Vagina (tissue), 2 donors: ENCODE measurements at regions not wholly inside any gene's neighbourhood (a gene's known extent, or its start where the extent isn't known, plus 50 kb on each side); places are given as distances from the start of the nearest gene placed in this dataset.

Source experiments
- POLR2A ChIP-seq, 2 donors: fragments of 450-650 bp; IDR thresholded peaks; one replicate each; pipeline ENCODE4 v1.6.1; 2017; ENCODE audit warnings: antibody characterized with exemption in 2 of 2, mild to moderate bottlenecking in 2 of 2, moderate library complexity in 2 of 2
- TF ChIP-seq, protein P1 (sequence below), 3 experiments: fragments of 450-650 bp in 2 of 3; fragments of 200-600 bp in 1 of 3; sonication (generic) in 1 of 3; IDR thresholded peaks; one replicate each; pipeline ENCODE4 v1.5.1; 2017 to 2019; ENCODE audit warnings: antibody characterized with exemption in 3 of 3, mild to moderate bottlenecking in 2 of 3, moderate library complexity in 2 of 3

DNA sequence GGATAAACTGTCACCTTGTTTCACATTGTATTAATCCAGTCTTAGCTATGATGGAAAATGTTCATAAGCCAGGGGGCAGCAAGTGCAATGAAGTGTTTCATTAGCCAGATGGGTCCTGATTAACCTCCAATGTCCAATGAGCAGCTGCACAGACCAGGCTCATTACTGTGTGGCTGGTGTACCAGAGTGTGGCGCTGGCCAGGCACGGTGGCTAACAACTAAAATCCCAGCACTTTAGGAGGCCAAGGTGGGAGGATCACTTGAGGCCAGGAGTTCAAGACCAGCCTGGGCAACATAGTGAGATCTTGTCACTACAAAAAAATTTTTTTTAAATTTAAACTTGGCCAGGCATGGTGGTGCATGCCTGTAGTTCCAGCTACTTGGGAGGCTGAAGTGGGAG lies 201.7 kb upstream of the FOXQ1 start:
- TF ChIP-seq, protein P1, sequence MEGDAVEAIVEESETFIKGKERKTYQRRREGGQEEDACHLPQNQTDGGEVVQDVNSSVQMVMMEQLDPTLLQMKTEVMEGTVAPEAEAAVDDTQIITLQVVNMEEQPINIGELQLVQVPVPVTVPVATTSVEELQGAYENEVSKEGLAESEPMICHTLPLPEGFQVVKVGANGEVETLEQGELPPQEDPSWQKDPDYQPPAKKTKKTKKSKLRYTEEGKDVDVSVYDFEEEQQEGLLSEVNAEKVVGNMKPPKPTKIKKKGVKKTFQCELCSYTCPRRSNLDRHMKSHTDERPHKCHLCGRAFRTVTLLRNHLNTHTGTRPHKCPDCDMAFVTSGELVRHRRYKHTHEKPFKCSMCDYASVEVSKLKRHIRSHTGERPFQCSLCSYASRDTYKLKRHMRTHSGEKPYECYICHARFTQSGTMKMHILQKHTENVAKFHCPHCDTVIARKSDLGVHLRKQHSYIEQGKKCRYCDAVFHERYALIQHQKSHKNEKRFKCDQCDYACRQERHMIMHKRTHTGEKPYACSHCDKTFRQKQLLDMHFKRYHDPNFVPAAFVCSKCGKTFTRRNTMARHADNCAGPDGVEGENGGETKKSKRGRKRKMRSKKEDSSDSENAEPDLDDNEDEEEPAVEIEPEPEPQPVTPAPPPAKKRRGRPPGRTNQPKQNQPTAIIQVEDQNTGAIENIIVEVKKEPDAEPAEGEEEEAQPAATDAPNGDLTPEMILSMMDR (IDR thresholded peaks at IDR 0.05): no peak
- no peak for TF ChIP-seq POLR2A (IDR thresholded peaks at IDR 0.05)
